Natural killer cell (primary cell): ENCODE measurements at regions not wholly inside any gene's neighbourhood (a gene's known extent, or its start where the extent isn't known, plus 50 kb on each side); places are given as distances from the start of the nearest gene placed in this dataset.

Source experiments
- ATAC-seq, 3 donors: fragments of 150-1000 bp in 2 of 3; fragments of 200-7000 bp in 1 of 3; cut with Tn5 transposase; 1 replicate in 1 of 3; 2 replicates in 2 of 3; pipeline ENCODE4 v1.10.0; 2021; ENCODE audit warnings: mild to moderate bottlenecking in 2 of 3, moderate library complexity in 2 of 3
- DNase-seq, 2 donors: peaks; one replicate each; pipeline versions ENCODE4 v3.0.0 to v3.0.0-alpha.2; 2013 to 2021; ENCODE audit warnings: mixed read lengths in 1 of 2
- H3K27ac ChIP-seq: one replicate; pipeline ENCODE4 v1.5.1; 2013; ENCODE audit warnings: mild to moderate bottlenecking, low read length
- H3K27me3 ChIP-seq: one replicate; pipeline ENCODE4 v1.6.1; 2013; ENCODE audit warnings: low read length; ENCODE audit not compliant: control insufficient read depth, insufficient read depth
- H3K36me3 ChIP-seq: one replicate; pipeline ENCODE4 v1.6.1; 2013; ENCODE audit warnings: low read length; ENCODE audit not compliant: control insufficient read depth, insufficient read depth
- H3K4me1 ChIP-seq: one replicate; pipeline ENCODE4 v1.6.1; 2013; ENCODE audit warnings: low read length; ENCODE audit not compliant: control insufficient read depth, insufficient read depth
- H3K4me3 ChIP-seq: one replicate; pipeline ENCODE4 v1.5.1; 2013; ENCODE audit warnings: low read length
- H3K9me3 ChIP-seq: one replicate; pipeline ENCODE4 v1.6.1; 2013; ENCODE audit warnings: low read length; ENCODE audit not compliant: control insufficient read depth, insufficient read depth
- H3K27ac Mint-ChIP-seq, 2 donors: one replicate each; pipeline ENCODE4 v1.8.0; 2022; ENCODE audit warnings: mild to moderate bottlenecking in 2 of 2, mixed read lengths in 2 of 2, moderate library complexity in 1 of 2
- H3K27me3 Mint-ChIP-seq, 2 donors: one replicate each; pipeline ENCODE4 v1.8.0; 2022; ENCODE audit warnings: low read depth in 2 of 2, mixed read lengths in 2 of 2
- H3K36me3 Mint-ChIP-seq: one replicate; pipeline ENCODE4 v1.8.0; 2022; ENCODE audit warnings: mixed read lengths
- H3K4me1 Mint-ChIP-seq, 2 donors: one replicate each; pipeline ENCODE4 v1.8.0; 2022; ENCODE audit warnings: mixed read lengths in 2 of 2
- H3K4me3 Mint-ChIP-seq: one replicate; pipeline ENCODE4 v1.8.0; 2022; ENCODE audit warnings: mild to moderate bottlenecking, moderate library complexity, mixed read lengths
- H3K9me3 Mint-ChIP-seq, 2 donors: one replicate each; pipeline ENCODE4 v1.8.0; 2022; ENCODE audit warnings: mixed read lengths in 2 of 2
- WGBS: methylation state at CpG from one replicate; pipeline ENCODE4 v1.1.7; 2013; ENCODE audit warnings: missing lambda C conversion rate; ENCODE audit not compliant: insufficient coverage; 5-methylcytosine and 5-hydroxymethylcytosine counted together
- intact Hi-C: fragments of 100-400 bp; cut with micrococcal nuclease; formaldehyde crosslinking; loops from one replicate; pipeline ENCODE4 v1.14.2; 2022
- TF ChIP-seq, protein P1 (sequence below): fragments of 200-600 bp; IDR thresholded peaks from one replicate; pipeline ENCODE4 v1.8.0; 2022; ENCODE audit warnings: antibody characterized with exemption

DNA sequence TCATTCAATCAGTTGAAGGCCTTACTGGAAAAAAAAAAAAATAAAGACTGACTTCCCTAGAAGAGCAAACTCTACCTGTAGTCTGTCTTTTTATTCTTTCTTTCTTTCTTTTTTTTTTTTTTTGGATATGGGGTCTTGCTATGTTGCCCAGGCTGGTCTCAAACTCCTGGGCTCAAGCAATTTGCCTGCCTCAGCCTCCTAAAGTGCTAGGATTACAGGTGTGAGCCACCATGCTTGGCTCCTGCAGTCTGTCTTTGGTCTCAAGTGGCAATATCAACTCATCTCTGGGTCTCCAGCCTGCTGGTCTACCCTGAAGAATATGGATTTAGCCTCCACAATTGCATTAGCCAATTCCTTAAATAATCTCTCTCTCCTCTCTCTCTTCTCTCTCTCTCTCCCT lies 167.7 kb upstream of the P2RY1 start:
- Histone ChIP-seq H3K36me3 (no peaks in the 10 kb centered on the region), H3K4me1 (no peaks in the 10 kb centered on the region), H3K9me3 (no peaks in the 10 kb centered on the region), H3K4me3 (no peak overlapping the region), H3K27ac (no peak overlapping the region), H3K27me3 (no peaks in the 10 kb centered on the region)
- ATAC-seq (no peak), DNase-seq (no peak)
- intact Hi-C loops: no loop called here
- TF ChIP-seq, protein P1, sequence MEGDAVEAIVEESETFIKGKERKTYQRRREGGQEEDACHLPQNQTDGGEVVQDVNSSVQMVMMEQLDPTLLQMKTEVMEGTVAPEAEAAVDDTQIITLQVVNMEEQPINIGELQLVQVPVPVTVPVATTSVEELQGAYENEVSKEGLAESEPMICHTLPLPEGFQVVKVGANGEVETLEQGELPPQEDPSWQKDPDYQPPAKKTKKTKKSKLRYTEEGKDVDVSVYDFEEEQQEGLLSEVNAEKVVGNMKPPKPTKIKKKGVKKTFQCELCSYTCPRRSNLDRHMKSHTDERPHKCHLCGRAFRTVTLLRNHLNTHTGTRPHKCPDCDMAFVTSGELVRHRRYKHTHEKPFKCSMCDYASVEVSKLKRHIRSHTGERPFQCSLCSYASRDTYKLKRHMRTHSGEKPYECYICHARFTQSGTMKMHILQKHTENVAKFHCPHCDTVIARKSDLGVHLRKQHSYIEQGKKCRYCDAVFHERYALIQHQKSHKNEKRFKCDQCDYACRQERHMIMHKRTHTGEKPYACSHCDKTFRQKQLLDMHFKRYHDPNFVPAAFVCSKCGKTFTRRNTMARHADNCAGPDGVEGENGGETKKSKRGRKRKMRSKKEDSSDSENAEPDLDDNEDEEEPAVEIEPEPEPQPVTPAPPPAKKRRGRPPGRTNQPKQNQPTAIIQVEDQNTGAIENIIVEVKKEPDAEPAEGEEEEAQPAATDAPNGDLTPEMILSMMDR: no peak
- no peaks in the 10 kb centered on the region for H3K27me3 Mint-ChIP-seq
- H3K36me3 Mint-ChIP-seq: no peaks in the 10 kb centered on the region
- no peaks in the 10 kb centered on the region for H3K9me3 Mint-ChIP-seq
- H3K27ac Mint-ChIP-seq: no peak overlapping the region
- H3K4me3 Mint-ChIP-seq: no peak overlapping the region
- H3K4me1 Mint-ChIP-seq: peaks cover 13 to 14% of the 10 kb centered on the region in 2 donors

DNA sequence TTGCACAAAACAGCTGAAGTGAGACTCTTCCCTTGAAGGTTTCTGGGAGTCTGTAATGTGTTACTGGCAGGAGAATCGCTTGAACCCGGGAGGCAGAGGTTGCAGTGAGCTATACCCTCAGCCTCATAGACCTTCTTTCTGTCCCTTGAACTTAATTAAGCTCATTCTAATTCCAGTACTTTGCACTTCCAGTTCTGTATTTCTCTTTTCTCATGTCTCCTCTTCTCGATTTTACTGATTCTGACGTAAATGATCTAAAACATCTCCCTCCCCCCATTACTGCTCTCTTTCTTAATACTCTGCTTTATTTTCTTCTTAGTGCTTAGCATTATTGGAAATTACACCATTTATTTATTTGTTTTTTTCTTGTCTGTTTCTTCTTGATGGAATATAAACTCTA lies 165.4 kb upstream of the P2RY1 start:
- H3K4me1 ChIP-seq: no peaks in the 10 kb centered on the region
- no peaks in the 10 kb centered on the region for H3K27me3 ChIP-seq
- DNase-seq: no peak
- peaks cover 13 to 14% of the 10 kb centered on the region in 2 donors for H3K4me1 Mint-ChIP-seq
- no peak overlapping the region for H3K27ac Mint-ChIP-seq
- no peaks in the 10 kb centered on the region for H3K36me3 Mint-ChIP-seq
- no peak overlapping the region for H3K4me3 Mint-ChIP-seq
- no peak overlapping the region for H3K4me3 ChIP-seq
- H3K27ac ChIP-seq: no peak overlapping the region
- H3K9me3 ChIP-seq: no peaks in the 10 kb centered on the region
- H3K36me3 ChIP-seq: no peaks in the 10 kb centered on the region
- intact Hi-C loops: no loop called here
- WGBS: 95% methylated on average over 4 of the region's 4 CpGs
- no peaks in the 10 kb centered on the region for H3K27me3 Mint-ChIP-seq
- H3K9me3 Mint-ChIP-seq: no peaks in the 10 kb centered on the region
- no peak for ATAC-seq
- TF ChIP-seq, protein P1: no peak

DNA sequence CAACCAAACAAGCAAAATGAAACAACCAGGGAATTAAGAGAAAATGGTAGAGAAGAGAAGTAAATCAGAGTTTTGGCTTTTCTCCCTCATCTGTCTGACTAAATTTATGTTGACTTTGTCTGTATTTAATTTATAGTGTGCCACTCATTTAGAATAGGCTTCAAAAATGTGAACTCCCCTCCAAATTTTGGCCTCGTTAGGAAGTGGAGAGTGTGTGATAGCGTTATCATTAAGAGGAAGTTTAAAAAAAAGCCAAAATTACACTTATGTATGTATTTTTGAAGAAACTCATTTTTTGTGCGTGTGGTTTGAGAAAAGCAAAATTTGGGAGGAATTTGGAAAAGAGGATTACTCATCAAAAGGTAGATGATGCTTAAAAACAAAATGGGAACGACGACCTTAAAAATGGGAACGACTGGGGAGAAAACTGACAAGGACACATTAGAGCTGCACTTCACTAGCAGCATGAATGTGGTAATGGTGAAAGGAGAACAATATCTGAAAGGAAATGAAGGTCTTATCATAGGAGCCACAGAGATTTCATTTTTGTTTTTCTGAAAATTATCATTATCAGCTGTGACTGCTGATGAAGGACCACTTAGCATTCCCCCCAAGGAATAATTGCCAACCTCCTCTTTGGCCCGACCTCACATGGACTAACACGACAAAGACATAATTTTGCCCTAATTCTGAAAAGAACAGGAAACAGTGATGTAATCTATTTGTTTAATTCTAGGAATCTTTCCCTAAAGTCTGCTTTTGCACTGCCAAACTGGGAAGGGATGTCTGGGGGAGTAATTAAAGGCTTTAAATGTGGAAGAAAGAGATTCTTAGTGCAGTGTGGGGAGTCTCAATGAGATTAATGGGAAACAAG lies 163.2 kb upstream of the P2RY1 start:
- intact Hi-C loops: no loop called here
- TF ChIP-seq, protein P1: no peak
- H3K27ac Mint-ChIP-seq: no peak overlapping the region
- no peaks in the 10 kb centered on the region for H3K4me1 ChIP-seq
- no peak overlapping the region for H3K27ac ChIP-seq
- DNase-seq (no peak), ATAC-seq (no peak)
- H3K4me1 Mint-ChIP-seq: peaks cover 13 to 14% of the 10 kb centered on the region in 2 donors
- no peak overlapping the region for H3K4me3 ChIP-seq
- H3K9me3 ChIP-seq: no peaks in the 10 kb centered on the region
- no peaks in the 10 kb centered on the region for H3K27me3 Mint-ChIP-seq
- 13% methylated on average over 5 of the region's 8 CpGs for WGBS
- no peaks in the 10 kb centered on the region for H3K9me3 Mint-ChIP-seq
- peak overlapping the region; percentile 35 for H3K4me3 Mint-ChIP-seq
- H3K36me3 Mint-ChIP-seq: no peaks in the 10 kb centered on the region
- H3K27me3 ChIP-seq: no peaks in the 10 kb centered on the region
- no peaks in the 10 kb centered on the region for H3K36me3 ChIP-seq

DNA sequence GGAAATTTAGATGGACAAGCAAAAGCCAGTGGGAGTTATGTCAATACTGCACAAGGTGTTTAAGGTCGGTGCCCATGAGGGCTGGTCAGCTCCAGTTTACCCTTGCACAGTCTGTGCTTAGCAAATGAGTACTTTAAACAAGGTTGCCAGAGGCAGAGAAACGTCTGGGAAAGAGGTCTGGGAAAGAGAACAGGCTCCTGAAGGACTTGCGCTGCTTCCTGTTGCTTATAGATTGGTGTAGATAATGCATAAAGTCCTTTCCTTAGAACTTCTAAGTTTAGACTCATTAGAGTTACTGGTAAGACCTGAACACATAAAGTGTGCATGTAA lies 162.6 kb upstream of the P2RY1 start:
- Histone ChIP-seq H3K4me1 (no peaks in the 10 kb centered on the region), H3K9me3 (no peaks in the 10 kb centered on the region), H3K27ac (no peak overlapping the region), H3K27me3 (no peaks in the 10 kb centered on the region), H3K4me3 (no peak overlapping the region), H3K36me3 (no peaks in the 10 kb centered on the region)
- Mint-ChIP-seq H3K4me3 (no peak overlapping the region), H3K4me1 (peaks cover 13 to 14% of the 10 kb centered on the region in 2 donors), H3K27ac (no peak overlapping the region), H3K27me3 (no peaks in the 10 kb centered on the region), H3K36me3 (no peaks in the 10 kb centered on the region), H3K9me3 (no peaks in the 10 kb centered on the region)
- 74% methylated on average over 3 of the region's 3 CpGs for WGBS
- TF ChIP-seq, protein P1: no peak
- ATAC-seq: no peak
- intact Hi-C loops: no loop called here
- DNase-seq: no peak
